ENCODE measurements at regions not wholly inside any gene's neighbourhood (a gene's known extent, or its start where the extent isn't known, plus 50 kb on each side); places are given as distances from the start of the nearest gene placed in this dataset.

- TF ChIP-seq POLR2A (IDR thresholded peaks at IDR 0.05): no peak
- TF ChIP-seq, protein P1, sequence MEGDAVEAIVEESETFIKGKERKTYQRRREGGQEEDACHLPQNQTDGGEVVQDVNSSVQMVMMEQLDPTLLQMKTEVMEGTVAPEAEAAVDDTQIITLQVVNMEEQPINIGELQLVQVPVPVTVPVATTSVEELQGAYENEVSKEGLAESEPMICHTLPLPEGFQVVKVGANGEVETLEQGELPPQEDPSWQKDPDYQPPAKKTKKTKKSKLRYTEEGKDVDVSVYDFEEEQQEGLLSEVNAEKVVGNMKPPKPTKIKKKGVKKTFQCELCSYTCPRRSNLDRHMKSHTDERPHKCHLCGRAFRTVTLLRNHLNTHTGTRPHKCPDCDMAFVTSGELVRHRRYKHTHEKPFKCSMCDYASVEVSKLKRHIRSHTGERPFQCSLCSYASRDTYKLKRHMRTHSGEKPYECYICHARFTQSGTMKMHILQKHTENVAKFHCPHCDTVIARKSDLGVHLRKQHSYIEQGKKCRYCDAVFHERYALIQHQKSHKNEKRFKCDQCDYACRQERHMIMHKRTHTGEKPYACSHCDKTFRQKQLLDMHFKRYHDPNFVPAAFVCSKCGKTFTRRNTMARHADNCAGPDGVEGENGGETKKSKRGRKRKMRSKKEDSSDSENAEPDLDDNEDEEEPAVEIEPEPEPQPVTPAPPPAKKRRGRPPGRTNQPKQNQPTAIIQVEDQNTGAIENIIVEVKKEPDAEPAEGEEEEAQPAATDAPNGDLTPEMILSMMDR (IDR thresholded peaks at IDR 0.05): no peak
- Histone ChIP-seq H3K27me3 (no peaks in the 10 kb centered on the region), H3K9me3 (peaks cover 0 to 9% (median 0%) of the 10 kb centered on the region in 12 donors), H3K27ac (no peak overlapping the region), H3K4me3 (no peak overlapping the region), H3K4me1 (no peaks in the 10 kb centered on the region), H3K36me3 (no peaks in the 10 kb centered on the region)
- 45 to 70% (median 60%) methylated on average over 1 of the region's 1 CpG for WGBS, 4 donors
- DNase-seq: no peak
- intact Hi-C loops (cut with DNase I): no loop called here
- no peak for ATAC-seq
Measured at GRCh38 chr5:57710126-57710525, 227.5 kb upstream of the ACTBL2 start.

- Histone ChIP-seq H3K4me3 (no peak overlapping the region), H3K9me3 (peaks cover 0 to 9% (median 0%) of the 10 kb centered on the region in 12 donors), H3K27ac (no peak overlapping the region), H3K36me3 (no peaks in the 10 kb centered on the region), H3K27me3 (no peaks in the 10 kb centered on the region), H3K4me1 (peaks cover 0 to 6% (median 0%) of the 10 kb centered on the region in 12 donors)
- TF ChIP-seq POLR2A (IDR thresholded peaks at IDR 0.05): no peak
- TF ChIP-seq, protein P1 (IDR thresholded peaks at IDR 0.05): no peak
- intact Hi-C loops (cut with DNase I): no loop called here
- DNase-seq: no peak
- no peak for ATAC-seq
- 54 to 92% (median 57%) methylated on average over 3 of the region's 3 CpGs for WGBS, 4 donors
Measured at GRCh38 chr5:57705769-57706168, 223.2 kb upstream of the ACTBL2 start.

DNA sequence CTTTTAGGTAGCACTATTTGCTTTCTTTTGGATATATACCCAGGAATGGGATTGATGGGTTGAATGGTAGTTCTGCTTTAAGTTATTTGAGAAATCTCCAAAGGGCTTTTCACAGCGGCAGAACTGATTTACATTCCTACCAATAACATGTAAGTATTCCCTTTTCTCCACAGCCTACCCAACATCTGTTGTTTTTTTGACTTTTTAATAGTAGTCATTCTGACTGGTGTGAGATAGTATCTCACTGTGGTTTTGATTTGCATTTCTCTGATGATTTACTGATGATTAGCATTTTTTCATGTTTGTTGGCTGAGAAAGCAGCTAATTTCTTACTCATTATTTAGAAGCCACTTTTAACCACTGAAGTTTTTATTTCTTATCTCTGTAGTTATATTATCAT lies 221.1 kb upstream of the ACTBL2 start:
- DNase-seq: no peak
- ATAC-seq: no peak
- no peaks in the 10 kb centered on the region for H3K27me3 ChIP-seq
- no peaks in the 10 kb centered on the region for H3K36me3 ChIP-seq
- peaks cover 0 to 3% (median 0%) of the 10 kb centered on the region in 12 donors for H3K9me3 ChIP-seq
- H3K4me3 ChIP-seq: no peak overlapping the region
- peaks cover 0 to 18% (median 3%) of the 10 kb centered on the region in 12 donors for H3K4me1 ChIP-seq
- intact Hi-C loops (cut with DNase I): loop anchor here in 2 of 10 donors (5.0 kb wide), 2 partner anchors 41 to 754 kb away; no protein-coding TSS in a partner anchor
- 74 to 91% (median 86%) methylated on average over 1 of the region's 1 CpG for WGBS, 4 donors
- no peak for TF ChIP-seq POLR2A (IDR thresholded peaks at IDR 0.05)
- TF ChIP-seq, protein P1 (IDR thresholded peaks at IDR 0.05): no peak
- H3K27ac ChIP-seq: no peak overlapping the region

- H3K36me3 ChIP-seq: no peaks in the 10 kb centered on the region
- peak overlapping the region; percentile 10 to 88 (median 76) for H3K27ac ChIP-seq
- H3K4me3 ChIP-seq: no peak overlapping the region
- TF ChIP-seq, protein P1 (IDR thresholded peaks at IDR 0.05): no peak
- no peak for TF ChIP-seq POLR2A (IDR thresholded peaks at IDR 0.05)
- DNase-seq (peak in 3 of 5 donors; percentile 25 to 27 (median 25)), ATAC-seq (peak; percentile 67 to 82 (median 80))
- intact Hi-C loops (cut with DNase I): loop anchor here in 2 of 10 donors (5.0 kb wide), 2 partner anchors 38 to 757 kb away; no protein-coding TSS in a partner anchor
- no peaks in the 10 kb centered on the region for H3K9me3 ChIP-seq
- no peaks in the 10 kb centered on the region for H3K27me3 ChIP-seq
- peaks cover 0 to 48% (median 22%) of the 10 kb centered on the region in 12 donors for H3K4me1 ChIP-seq
- 52 to 62% (median 57%) methylated on average over 2 of the region's 2 CpGs for WGBS, 4 donors
Measured at GRCh38 chr5:57700484-57700883, 217.9 kb upstream of the ACTBL2 start.
